ENCODE measurements at regions not wholly inside any gene's neighbourhood (a gene's known extent, or its start where the extent isn't known, plus 50 kb on each side); places are given as distances from the start of the nearest gene placed in this dataset.

- H3K27ac ChIP-seq (ENCODE audit: low read depth in 1 of 2, low read length in 2 of 2), result no peak overlapping the region
- WGBS, 2 donors, result 89 to 90% methylated on average over 2 of the region's 2 CpGs
- no peaks in the 10 kb centered on the region for H3K9me3 ChIP-seq (ENCODE audit: control insufficient read depth, low read length)
- intact Hi-C loops (cut with DNase I), result no loop called here
- no peaks in the 10 kb centered on the region for H3K4me1 ChIP-seq (ENCODE audit: control insufficient read depth in 1 of 2, insufficient read depth in 2 of 2, low read length in 2 of 2)
- ATAC-seq (ENCODE audit: low FRiP score) (no peak), DNase-seq (no peak)
- no peaks in the 10 kb centered on the region for H3K27me3 ChIP-seq (ENCODE audit: control insufficient read depth in 1 of 2, insufficient read depth in 2 of 2, low read length in 1 of 2)
- no peak overlapping the region for H3K4me3 ChIP-seq (ENCODE audit: low read length in 2 of 2)
- H3K36me3 ChIP-seq (ENCODE audit: control insufficient read depth in 1 of 2, insufficient read depth in 2 of 2, low read length in 1 of 2), result no peaks in the 10 kb centered on the region
Observed at GRCh38 chr12:92463171-92463570, 239.6 kb upstream of the PLEKHG7 start.

- Histone ChIP-seq H3K4me3 (ENCODE audit: low read length in 2 of 2) (no peak overlapping the region), H3K9me3 (ENCODE audit: control insufficient read depth, low read length) (no peaks in the 10 kb centered on the region), H3K27ac (ENCODE audit: low read depth in 1 of 2, low read length in 2 of 2) (no peak overlapping the region), H3K27me3 (ENCODE audit: control insufficient read depth in 1 of 2, insufficient read depth in 2 of 2, low read length in 1 of 2) (no peaks in the 10 kb centered on the region), H3K4me1 (ENCODE audit: control insufficient read depth in 1 of 2, insufficient read depth in 2 of 2, low read length in 2 of 2) (no peaks in the 10 kb centered on the region), H3K36me3 (ENCODE audit: control insufficient read depth in 1 of 2, insufficient read depth in 2 of 2, low read length in 1 of 2) (no peaks in the 10 kb centered on the region)
- 80 to 88% methylated on average over 1 of the region's 1 CpG for WGBS, 2 donors
- no peak for DNase-seq
- no peak for ATAC-seq (ENCODE audit: low FRiP score)
- intact Hi-C loops (cut with DNase I), result no loop called here
Observed at GRCh38 chr12:92462527-92462926, 240.3 kb upstream of the PLEKHG7 start.

- 81 to 96% methylated on average over 3 of the region's 3 CpGs for whole genome bisulfite sequencing, 2 donors
- Histone ChIP-seq H3K27ac (ENCODE audit: low read depth in 1 of 2, low read length in 2 of 2) (no peak overlapping the region), H3K4me1 (ENCODE audit: control insufficient read depth in 1 of 2, insufficient read depth in 2 of 2, low read length in 2 of 2) (no peaks in the 10 kb centered on the region), H3K9me3 (ENCODE audit: control insufficient read depth, low read length) (no peaks in the 10 kb centered on the region), H3K36me3 (ENCODE audit: control insufficient read depth in 1 of 2, insufficient read depth in 2 of 2, low read length in 1 of 2) (no peaks in the 10 kb centered on the region), H3K27me3 (ENCODE audit: control insufficient read depth in 1 of 2, insufficient read depth in 2 of 2, low read length in 1 of 2) (no peaks in the 10 kb centered on the region), H3K4me3 (ENCODE audit: low read length in 2 of 2) (no peak overlapping the region)
- intact Hi-C loops (cut with DNase I), result no loop called here
- DNase-seq (no peak), ATAC-seq (ENCODE audit: low FRiP score) (no peak)
Observed at GRCh38 chr12:92462049-92462448, 240.7 kb upstream of the PLEKHG7 start.

- no peak overlapping the region for H3K27ac ChIP-seq (ENCODE audit: low read depth in 1 of 2, low read length in 2 of 2)
- ATAC-seq (ENCODE audit: low FRiP score) (no peak), DNase-seq (no peak)
- H3K36me3 ChIP-seq (ENCODE audit: control insufficient read depth in 1 of 2, insufficient read depth in 2 of 2, low read length in 1 of 2), result no peaks in the 10 kb centered on the region
- intact Hi-C loops (cut with DNase I), result no loop called here
- no peak overlapping the region for H3K4me3 ChIP-seq (ENCODE audit: low read length in 2 of 2)
- no peaks in the 10 kb centered on the region for H3K27me3 ChIP-seq (ENCODE audit: control insufficient read depth in 1 of 2, insufficient read depth in 2 of 2, low read length in 1 of 2)
- H3K4me1 ChIP-seq (ENCODE audit: control insufficient read depth in 1 of 2, insufficient read depth in 2 of 2, low read length in 2 of 2), result no peaks in the 10 kb centered on the region
- H3K9me3 ChIP-seq (ENCODE audit: control insufficient read depth, low read length), result no peaks in the 10 kb centered on the region
Observed at GRCh38 chr12:92459850-92460249, 242.9 kb upstream of the PLEKHG7 start.

GRCh38 chr12:92458996-92459395 is 243.8 kb upstream of the PLEKHG7 start:
- Histone ChIP-seq H3K9me3 (ENCODE audit: control insufficient read depth, low read length) (no peaks in the 10 kb centered on the region), H3K4me3 (ENCODE audit: low read length in 2 of 2) (no peak overlapping the region), H3K4me1 (ENCODE audit: control insufficient read depth in 1 of 2, insufficient read depth in 2 of 2, low read length in 2 of 2) (no peaks in the 10 kb centered on the region), H3K27me3 (ENCODE audit: control insufficient read depth in 1 of 2, insufficient read depth in 2 of 2, low read length in 1 of 2) (no peaks in the 10 kb centered on the region), H3K27ac (ENCODE audit: low read depth in 1 of 2, low read length in 2 of 2) (no peak overlapping the region), H3K36me3 (ENCODE audit: control insufficient read depth in 1 of 2, insufficient read depth in 2 of 2, low read length in 1 of 2) (no peaks in the 10 kb centered on the region)
- intact Hi-C loops (cut with DNase I), result no loop called here
- DNase-seq (no peak), ATAC-seq (ENCODE audit: low FRiP score) (no peak)
- WGBS, 2 donors, result 96 to 100% methylated on average over 4 of the region's 4 CpGs

GRCh38 chr12:92457458-92458180 is 245.2 kb upstream of the PLEKHG7 start:
- Histone ChIP-seq H3K9me3 (ENCODE audit: control insufficient read depth, low read length) (no peaks in the 10 kb centered on the region), H3K36me3 (ENCODE audit: control insufficient read depth in 1 of 2, insufficient read depth in 2 of 2, low read length in 1 of 2) (no peaks in the 10 kb centered on the region), H3K4me3 (ENCODE audit: low read length in 2 of 2) (no peak overlapping the region), H3K4me1 (ENCODE audit: control insufficient read depth in 1 of 2, insufficient read depth in 2 of 2, low read length in 2 of 2) (no peaks in the 10 kb centered on the region), H3K27ac (ENCODE audit: low read depth in 1 of 2, low read length in 2 of 2) (no peak overlapping the region), H3K27me3 (ENCODE audit: control insufficient read depth in 1 of 2, insufficient read depth in 2 of 2, low read length in 1 of 2) (no peaks in the 10 kb centered on the region)
- intact Hi-C loops (cut with DNase I), result no loop called here
- DNase-seq (no peak), ATAC-seq (ENCODE audit: low FRiP score) (no peak)
- WGBS, 2 donors, result 80 to 82% methylated on average over 4 of the region's 4 CpGs

GRCh38 chr12:92452763-92453162 is 250.0 kb upstream of the PLEKHG7 start:
- ATAC-seq (ENCODE audit: low FRiP score) (no peak), DNase-seq (no peak)
- H3K36me3 ChIP-seq (ENCODE audit: control insufficient read depth in 1 of 2, insufficient read depth in 2 of 2, low read length in 1 of 2), result no peaks in the 10 kb centered on the region
- H3K27me3 ChIP-seq (ENCODE audit: control insufficient read depth in 1 of 2, insufficient read depth in 2 of 2, low read length in 1 of 2), result no peaks in the 10 kb centered on the region
- no peak overlapping the region for H3K27ac ChIP-seq (ENCODE audit: low read depth in 1 of 2, low read length in 2 of 2)
- no peaks in the 10 kb centered on the region for H3K4me1 ChIP-seq (ENCODE audit: control insufficient read depth in 1 of 2, insufficient read depth in 2 of 2, low read length in 2 of 2)
- no peak overlapping the region for H3K4me3 ChIP-seq (ENCODE audit: low read length in 2 of 2)
- intact Hi-C loops (cut with DNase I), result no loop called here
- H3K9me3 ChIP-seq (ENCODE audit: control insufficient read depth, low read length), result peaks cover 2% of the 10 kb centered on the region

- Histone ChIP-seq H3K4me3 (ENCODE audit: low read length in 2 of 2) (no peak overlapping the region), H3K27ac (ENCODE audit: low read depth in 1 of 2, low read length in 2 of 2) (no peak overlapping the region), H3K9me3 (ENCODE audit: control insufficient read depth, low read length) (peaks cover 3% of the 10 kb centered on the region), H3K27me3 (ENCODE audit: control insufficient read depth in 1 of 2, insufficient read depth in 2 of 2, low read length in 1 of 2) (no peaks in the 10 kb centered on the region), H3K4me1 (ENCODE audit: control insufficient read depth in 1 of 2, insufficient read depth in 2 of 2, low read length in 2 of 2) (no peaks in the 10 kb centered on the region), H3K36me3 (ENCODE audit: control insufficient read depth in 1 of 2, insufficient read depth in 2 of 2, low read length in 1 of 2) (no peaks in the 10 kb centered on the region)
- ATAC-seq (ENCODE audit: low FRiP score) (no peak), DNase-seq (no peak)
- intact Hi-C loops (cut with DNase I), result no loop called here
- 94 to 95% methylated on average over 1 of the region's 1 CpG for WGBS, 2 donors
Observed at GRCh38 chr12:92446083-92446460, 256.7 kb upstream of the PLEKHG7 start.

- peaks cover 3% of the 10 kb centered on the region for H3K9me3 ChIP-seq (ENCODE audit: control insufficient read depth, low read length)
- intact Hi-C loops (cut with DNase I), result no loop called here
- no peaks in the 10 kb centered on the region for H3K27me3 ChIP-seq (ENCODE audit: control insufficient read depth in 1 of 2, insufficient read depth in 2 of 2, low read length in 1 of 2)
- H3K4me3 ChIP-seq (ENCODE audit: low read length in 2 of 2), result no peak overlapping the region
- no peak overlapping the region for H3K27ac ChIP-seq (ENCODE audit: low read depth in 1 of 2, low read length in 2 of 2)
- no peaks in the 10 kb centered on the region for H3K36me3 ChIP-seq (ENCODE audit: control insufficient read depth in 1 of 2, insufficient read depth in 2 of 2, low read length in 1 of 2)
- H3K4me1 ChIP-seq (ENCODE audit: control insufficient read depth in 1 of 2, insufficient read depth in 2 of 2, low read length in 2 of 2), result no peaks in the 10 kb centered on the region
- DNase-seq, result no peak
- 71 to 74% methylated on average over 10 of the region's 10 CpGs for WGBS, 2 donors
- ATAC-seq (ENCODE audit: low FRiP score), result no peak
Observed at GRCh38 chr12:92445253-92446082, 257.3 kb upstream of the PLEKHG7 start.
